Trophoblast cell (in vitro differentiated cells and primary cell): ENCODE measurements at regions not wholly inside any gene's neighbourhood (a gene's known extent, or its start where the extent isn't known, plus 50 kb on each side); places are given as distances from the start of the nearest gene placed in this dataset.

Experiments used
- DNase-seq, 2 donors: peaks; one replicate each; pipeline ENCODE4 v3.0.0-alpha.2; 2016
- H2AFZ ChIP-seq: 2 replicates; pipeline ENCODE4 v1.6.1; 2013; ENCODE audit warnings: low read length, moderate library complexity, mild to moderate bottlenecking; ENCODE audit not compliant: insufficient read depth, poor library complexity
- H2AK5ac ChIP-seq: 2 replicates; pipeline ENCODE4 v1.6.1; 2013; ENCODE audit warnings: mild to moderate bottlenecking, low read length
- H2BK120ac ChIP-seq: 2 replicates; pipeline ENCODE4 v1.6.1; 2013; ENCODE audit warnings: low read length, mild to moderate bottlenecking, moderate library complexity; ENCODE audit not compliant: insufficient read depth, poor library complexity
- H2BK12ac ChIP-seq: 2 replicates; pipeline ENCODE4 v1.6.1; 2013; ENCODE audit warnings: mild to moderate bottlenecking, low read length, moderate library complexity
- H2BK5ac ChIP-seq: 2 replicates; pipeline ENCODE4 v1.6.1; 2013; ENCODE audit warnings: low read length, low read depth, moderate library complexity, mild to moderate bottlenecking; ENCODE audit not compliant: poor library complexity
- H3K14ac ChIP-seq: 2 replicates; pipeline ENCODE4 v1.6.1; 2013; ENCODE audit warnings: mild to moderate bottlenecking, low read length
- H3K18ac ChIP-seq: 2 replicates; pipeline ENCODE4 v1.6.1; 2013; ENCODE audit warnings: mild to moderate bottlenecking, low read length
- H3K23ac ChIP-seq: 2 replicates; pipeline ENCODE4 v1.6.1; 2013; ENCODE audit warnings: low read length
- H3K27ac ChIP-seq: 2 replicates; pipeline ENCODE4 v1.5.1; 2013; ENCODE audit warnings: low read depth, mild to moderate bottlenecking, inconsistent platforms, low read length, moderate library complexity
- H3K27me3 ChIP-seq: 2 replicates; pipeline ENCODE4 v1.6.1; 2013; ENCODE audit warnings: inconsistent platforms, mild to moderate bottlenecking, low read length, moderate library complexity; ENCODE audit not compliant: insufficient read depth
- H3K36me3 ChIP-seq, 2 experiments: 1 replicate in 1 of 2; 2 replicates in 1 of 2; pipeline ENCODE4 v1.6.1; 2013; ENCODE audit warnings: low read length in 2 of 2, mild to moderate bottlenecking in 2 of 2, moderate library complexity in 1 of 2; ENCODE audit not compliant: insufficient read depth in 2 of 2, control insufficient read depth in 1 of 2
- H3K4ac ChIP-seq: 2 replicates; pipeline ENCODE4 v1.6.1; 2013; ENCODE audit warnings: low read depth, mild to moderate bottlenecking, low read length, moderate library complexity
- H3K4me1 ChIP-seq, 2 experiments: 1 replicate in 1 of 2; 2 replicates in 1 of 2; pipeline ENCODE4 v1.6.1; 2013; ENCODE audit warnings: low read length in 2 of 2, mild to moderate bottlenecking in 2 of 2, moderate library complexity in 1 of 2; ENCODE audit not compliant: insufficient read depth in 2 of 2, control insufficient read depth in 1 of 2
- H3K4me2 ChIP-seq: 2 replicates; pipeline ENCODE4 v1.6.1; 2013; ENCODE audit warnings: inconsistent platforms, mild to moderate bottlenecking, low read length, moderate library complexity
- H3K4me3 ChIP-seq: 2 replicates; pipeline ENCODE4 v1.5.1; 2013; ENCODE audit warnings: mild to moderate bottlenecking, low read depth, low read length, inconsistent platforms
- H3K79me1 ChIP-seq: one replicate; pipeline ENCODE4 v1.6.1; 2013; ENCODE audit warnings: low read length
- H3K79me2 ChIP-seq: 2 replicates; pipeline ENCODE4 v1.6.1; 2013; ENCODE audit warnings: low read length, mild to moderate bottlenecking; ENCODE audit not compliant: control insufficient read depth, insufficient read depth, poor library complexity
- H3K9ac ChIP-seq: 2 replicates; pipeline ENCODE4 v1.6.1; 2013; ENCODE audit warnings: mild to moderate bottlenecking, low read length
- H3K9me3 ChIP-seq: 2 replicates; pipeline ENCODE4 v1.6.1; 2013; ENCODE audit warnings: low read depth, mild to moderate bottlenecking, control low read depth, inconsistent platforms, low read length; ENCODE audit not compliant: insufficient read depth
- H4K12ac ChIP-seq: 2 replicates; pipeline ENCODE4 v1.6.1; 2013; ENCODE audit warnings: low read depth, mild to moderate bottlenecking, low read length, moderate library complexity
- H4K8ac ChIP-seq: 2 replicates; pipeline ENCODE4 v1.6.1; 2013; ENCODE audit warnings: low read depth, mild to moderate bottlenecking, low read length, moderate library complexity
- H4K91ac ChIP-seq: one replicate; pipeline ENCODE4 v1.6.1; 2013; ENCODE audit warnings: low read depth, mild to moderate bottlenecking, low read length, moderate library complexity
- WGBS: extraction: QIAGEN DNeasy Blood & Tissue Kit; methylation state at CpG from one replicate; pipeline ENCODE4 v1.1.7; 2013; ENCODE audit warnings: missing lambda C conversion rate; ENCODE audit not compliant: insufficient read length, insufficient coverage; ENCODE audit errors: extremely low coverage; 5-methylcytosine and 5-hydroxymethylcytosine counted together

DNA sequence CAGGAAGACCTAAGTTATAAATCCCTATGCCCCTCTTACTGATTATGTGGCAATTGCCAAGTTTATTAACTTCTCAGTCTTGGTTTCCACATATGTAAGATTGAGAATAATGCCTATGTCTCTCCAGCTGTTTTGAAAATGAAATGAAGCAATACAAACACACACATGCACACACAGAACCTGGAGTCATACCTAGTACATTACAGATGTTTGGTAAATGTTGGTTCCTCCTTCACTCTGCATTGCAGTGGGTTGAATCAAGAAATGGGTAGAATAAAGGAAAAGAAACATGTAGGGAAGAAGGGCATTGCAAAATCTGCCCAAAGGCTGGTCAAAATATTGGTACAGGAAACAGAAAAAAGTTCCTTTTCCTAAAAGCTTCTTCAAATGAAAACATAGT lies 309.9 kb upstream of the EMCN start:
- Histone ChIP-seq H4K91ac (no peak overlapping the region), H2AK5ac (no peak overlapping the region), H2BK12ac (no peak overlapping the region), H3K79me1 (no peaks in the 10 kb centered on the region), H3K4me2 (no peak overlapping the region), H3K9ac (no peak overlapping the region), H3K27me3 (no peaks in the 10 kb centered on the region), H3K23ac (no peak overlapping the region), H3K4ac (no peak overlapping the region), H3K4me3 (no peak overlapping the region), H4K8ac (no peak overlapping the region), H2BK5ac (no peak overlapping the region), H3K4me1 (no peaks in the 10 kb centered on the region), H3K36me3 (no peaks in the 10 kb centered on the region), H2AFZ (no peak overlapping the region), H3K18ac (no peak overlapping the region), H3K79me2 (no peaks in the 10 kb centered on the region), H3K14ac (no peak overlapping the region), H2BK120ac (no peak overlapping the region), H4K12ac (no peak overlapping the region), H3K27ac (no peak overlapping the region), H3K9me3 (no peaks in the 10 kb centered on the region)
- DNase-seq, result no peak

DNA sequence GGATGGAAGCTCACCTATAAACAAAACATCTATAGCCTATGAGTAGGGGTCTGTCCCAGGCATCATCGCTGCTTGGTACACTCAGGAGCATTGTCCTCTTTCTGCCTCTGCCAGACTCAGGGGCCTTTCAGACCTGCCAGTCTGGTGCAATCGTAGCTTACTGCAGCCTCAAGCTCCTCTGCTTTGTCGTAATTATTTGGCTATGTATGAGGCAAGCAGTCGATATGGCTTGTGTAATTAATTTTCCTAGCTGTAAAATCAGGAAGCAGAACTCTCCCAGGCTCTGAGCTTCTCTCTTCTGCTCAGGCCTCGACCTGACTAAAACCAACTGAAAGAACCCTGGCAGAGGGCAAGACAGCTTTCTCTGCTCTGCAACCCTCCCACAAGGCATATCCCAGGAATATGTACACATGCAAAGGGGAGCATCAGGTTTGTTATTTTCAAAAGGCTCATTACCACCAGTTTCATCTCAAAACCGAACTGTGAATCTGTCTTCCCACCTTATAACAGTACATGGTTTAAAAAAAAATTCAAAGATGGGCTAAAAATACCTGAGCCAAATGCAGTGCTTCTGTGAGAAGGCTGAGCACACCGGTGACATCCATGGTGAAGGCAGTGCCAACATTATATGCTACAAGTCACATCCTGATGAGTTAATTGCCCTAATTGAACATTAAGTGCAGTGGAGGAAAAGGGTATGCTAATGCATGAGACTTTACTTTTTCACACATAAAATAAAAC lies 309.2 kb upstream of the EMCN start:
- Histone ChIP-seq H3K36me3 (no peaks in the 10 kb centered on the region), H3K27me3 (no peaks in the 10 kb centered on the region), H4K8ac (no peak overlapping the region), H3K9me3 (no peaks in the 10 kb centered on the region), H3K14ac (no peak overlapping the region), H2AK5ac (no peak overlapping the region), H3K4me2 (no peak overlapping the region), H3K9ac (no peak overlapping the region), H3K4ac (no peak overlapping the region), H3K27ac (no peak overlapping the region), H3K4me1 (no peaks in the 10 kb centered on the region), H3K18ac (no peak overlapping the region), H3K79me1 (no peaks in the 10 kb centered on the region), H3K4me3 (no peak overlapping the region), H2BK12ac (no peak overlapping the region), H2BK120ac (no peak overlapping the region), H3K79me2 (no peaks in the 10 kb centered on the region), H2BK5ac (no peak overlapping the region), H4K91ac (no peak overlapping the region), H3K23ac (no peak overlapping the region), H4K12ac (no peak overlapping the region), H2AFZ (no peak overlapping the region)
- no CpG with 5 or more reads among the region's 7 CpGs for WGBS
- DNase-seq, result no peak

DNA sequence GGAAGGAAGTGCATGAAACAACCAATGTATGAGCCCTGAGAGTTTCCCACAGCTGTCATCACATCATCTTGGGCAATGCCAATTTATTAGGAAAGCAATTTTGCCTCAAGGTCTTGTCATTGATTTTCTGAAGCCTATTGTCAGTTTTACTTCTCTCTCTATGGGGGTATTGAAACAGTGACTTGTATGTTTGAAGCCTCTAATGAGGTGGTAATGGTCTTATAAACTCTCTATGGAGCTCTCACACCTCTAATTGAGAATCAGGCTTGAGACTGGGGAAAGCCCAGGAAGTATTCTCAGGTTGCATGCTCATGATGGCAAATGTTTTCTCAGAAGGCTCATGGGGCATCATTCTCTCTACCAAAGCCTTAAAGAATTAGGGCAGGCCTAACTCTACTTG lies 308.2 kb upstream of the EMCN start:
- no peaks in the 10 kb centered on the region for H3K79me2 ChIP-seq

DNA sequence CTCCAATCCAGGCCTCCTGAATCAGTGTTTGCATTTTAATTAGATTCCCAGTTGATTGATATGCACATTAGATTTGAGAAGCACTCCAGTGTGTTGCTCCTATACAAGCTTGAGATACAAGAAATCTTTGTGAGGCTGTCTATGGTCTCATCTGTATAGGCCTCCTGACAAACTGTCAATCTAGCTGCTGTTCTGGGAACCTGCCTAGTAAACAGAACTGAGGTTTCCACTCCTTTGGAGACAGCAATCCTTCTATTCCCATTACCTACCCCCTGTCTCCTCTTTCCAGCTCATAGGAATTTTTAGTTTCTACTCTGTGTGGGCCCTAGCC lies 306.1 kb upstream of the EMCN start:
- Histone ChIP-seq H3K9ac (no peak overlapping the region), H3K23ac (no peak overlapping the region), H3K4me3 (no peak overlapping the region), H3K18ac (no peak overlapping the region), H2AFZ (no peak overlapping the region), H2BK12ac (no peak overlapping the region), H3K27ac (no peak overlapping the region), H3K36me3 (no peaks in the 10 kb centered on the region), H3K27me3 (no peaks in the 10 kb centered on the region), H3K4ac (no peak overlapping the region), H2AK5ac (no peak overlapping the region), H3K4me1 (no peaks in the 10 kb centered on the region), H3K79me2 (no peaks in the 10 kb centered on the region), H3K4me2 (no peak overlapping the region), H3K79me1 (no peaks in the 10 kb centered on the region), H3K14ac (no peak overlapping the region), H2BK5ac (no peak overlapping the region), H4K12ac (no peak overlapping the region), H4K91ac (no peak overlapping the region), H2BK120ac (no peak overlapping the region), H4K8ac (no peak overlapping the region), H3K9me3 (no peaks in the 10 kb centered on the region)
- no peak for DNase-seq

More for the DNA sequence above, 308.2 kb upstream of the EMCN start:
- no peak overlapping the region for H4K91ac ChIP-seq
- H3K27me3 ChIP-seq, result no peaks in the 10 kb centered on the region
- no peak overlapping the region for H2AK5ac ChIP-seq
- H2AFZ ChIP-seq, result no peak overlapping the region
- no peaks in the 10 kb centered on the region for H3K4me1 ChIP-seq
- no peak for DNase-seq
- no peak overlapping the region for H3K4me2 ChIP-seq
- H3K36me3 ChIP-seq, result no peaks in the 10 kb centered on the region
- H2BK12ac ChIP-seq, result no peak overlapping the region
- H4K8ac ChIP-seq, result no peak overlapping the region
- no peaks in the 10 kb centered on the region for H3K9me3 ChIP-seq
- no peak overlapping the region for H3K4ac ChIP-seq
- no peak overlapping the region for H4K12ac ChIP-seq
- H2BK120ac ChIP-seq, result no peak overlapping the region
- no peak overlapping the region for H3K23ac ChIP-seq
- no peak overlapping the region for H3K27ac ChIP-seq
- no peak overlapping the region for H3K4me3 ChIP-seq
- no peak overlapping the region for H3K14ac ChIP-seq
- no peak overlapping the region for H3K18ac ChIP-seq
- H2BK5ac ChIP-seq, result no peak overlapping the region
- H3K79me1 ChIP-seq, result no peaks in the 10 kb centered on the region
- H3K9ac ChIP-seq, result no peak overlapping the region
